Ovary (tissue), 7 donors: ENCODE measurements at regions not wholly inside any gene's neighbourhood (a gene's known extent, or its start where the extent isn't known, plus 50 kb on each side); places are given as distances from the start of the nearest gene placed in this dataset.

Source experiments
- DNase-seq, 5 donors: peaks; one replicate each; pipeline ENCODE4 v3.0.0-alpha.2; 2019 to 2020
- H3K27ac ChIP-seq, 2 donors: fragments of 200-600 bp; one replicate each; pipeline versions ENCODE4 v1.5.1 to v1.8.0; 2019 to 2022
- H3K27me3 ChIP-seq: fragments of 200-600 bp; one replicate; pipeline ENCODE4 v1.8.0; 2022
- H3K36me3 ChIP-seq: fragments of 200-600 bp; sonication (generic); one replicate; pipeline ENCODE4 v1.5.1; 2019
- H3K4me1 ChIP-seq: one replicate; pipeline ENCODE4 v1.8.1; 2013; ENCODE audit warnings: mild to moderate bottlenecking, moderate library complexity; ENCODE audit not compliant: insufficient read depth
- H3K4me3 ChIP-seq: fragments of 200-600 bp; sonication (generic); one replicate; pipeline ENCODE4 v1.5.1; 2017
- H3K9me3 ChIP-seq, 2 donors: fragments of 200-600 bp in 1 of 2; sonication (generic) in 1 of 2; one replicate each; pipeline versions ENCODE4 v1.5.1 to v1.8.1; 2013 to 2019; ENCODE audit warnings: mild to moderate bottlenecking in 1 of 2, moderate library complexity in 1 of 2
- CTCF ChIP-seq, 3 donors: fragments of 450-650 bp in 2 of 3; fragments of 200-600 bp in 1 of 3; IDR thresholded peaks; one replicate each; pipeline versions ENCODE4 v1.5.1 to v1.8.0; 2016 to 2022; ENCODE audit warnings: antibody characterized with exemption in 3 of 3, mild to moderate bottlenecking in 1 of 3
- EP300 ChIP-seq: sonication (generic); formaldehyde crosslinking; IDR thresholded peaks from one replicate; pipeline ENCODE4 v1.6.1; 2017; ENCODE audit warnings: antibody characterized with exemption
- POLR2A ChIP-seq: fragments of 450-650 bp; IDR thresholded peaks from one replicate; pipeline ENCODE4 v1.6.1; 2017; ENCODE audit warnings: antibody characterized with exemption, mild to moderate bottlenecking, moderate library complexity
- WGBS, 3 donors: extraction: QIAGEN DNeasy Blood & Tissue Kit in 1 of 3; methylation state at CpG; one replicate each; pipeline versions ENCODE4 v1.1.5 to v1.1.7; 2013 to 2017; 5-methylcytosine and 5-hydroxymethylcytosine counted together
- intact Hi-C, 4 donors: fragments of 100-400 bp; cut with DNase I; formaldehyde crosslinking; loops; one replicate each; pipeline versions ENCODE4 v1.11.0 to v1.15.1; 2022 to 2023
- donor health status: DM: no; HTN: no; CAD: no; lungs with moderate emphysema.
- donor health status: DM: no; HTN: no; CAD: no.
- donor health status: Bipolar disorder and iron deficiency.
- donor health status: DM: no; HTN: no; CAD: no.
- donor health status: DM: yes; HTN: yes; CAD: no.

GRCh38 chr3:70646635-70647034 is 334.2 kb upstream of the MDFIC2 start:
- H3K4me3 ChIP-seq: no peak overlapping the region
- no peaks in the 10 kb centered on the region for H3K36me3 ChIP-seq
- H3K27me3 ChIP-seq: no peaks in the 10 kb centered on the region
- no peaks in the 10 kb centered on the region for H3K4me1 ChIP-seq
- intact Hi-C loops: no loop called here
- TF ChIP-seq CTCF (IDR thresholded peaks at IDR 0.05) (no peak), POLR2A (no peak), EP300 (no peak)
- DNase-seq: no peak
- no peaks in the 10 kb centered on the region for H3K9me3 ChIP-seq
- no peak overlapping the region for H3K27ac ChIP-seq

DNA sequence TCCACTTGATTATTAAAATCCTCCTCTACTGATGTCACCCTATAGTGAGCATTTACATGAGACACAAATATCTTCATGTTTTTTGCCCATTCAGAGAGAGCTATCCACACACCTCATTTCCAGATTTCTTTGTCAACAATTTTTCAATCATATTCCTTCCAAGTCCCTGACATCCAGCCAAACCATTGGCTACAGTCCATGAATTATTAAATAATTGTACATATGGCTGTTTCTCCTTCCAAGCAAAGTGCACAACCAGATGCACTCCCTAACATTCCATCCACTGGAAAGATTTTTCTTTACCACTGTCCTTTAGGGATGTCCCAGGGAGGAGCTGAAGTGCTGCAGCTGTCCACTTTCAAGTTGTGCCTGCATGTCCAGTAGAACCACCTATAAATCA is 328.0 kb upstream of the MDFIC2 start:
- no peaks in the 10 kb centered on the region for H3K27me3 ChIP-seq
- no peak overlapping the region for H3K27ac ChIP-seq
- H3K4me3 ChIP-seq: no peak overlapping the region
- TF ChIP-seq EP300 (no peak), CTCF (IDR thresholded peaks at IDR 0.05) (no peak), POLR2A (no peak)
- DNase-seq: no peak
- H3K36me3 ChIP-seq: no peaks in the 10 kb centered on the region
- intact Hi-C loops: no loop called here
- no peaks in the 10 kb centered on the region for H3K9me3 ChIP-seq
- no peaks in the 10 kb centered on the region for H3K4me1 ChIP-seq

- TF ChIP-seq CTCF (IDR thresholded peaks at IDR 0.05): no peak
- TF ChIP-seq EP300: no peak
- TF ChIP-seq POLR2A: no peak
- DNase-seq: no peak
- H3K4me3 ChIP-seq: no peak overlapping the region
- intact Hi-C loops: no loop called here
- no peaks in the 10 kb centered on the region for H3K36me3 ChIP-seq
- 18 to 20% (median 20%) methylated on average over 2 of the region's 2 CpGs for WGBS, 3 donors
- no peak overlapping the region for H3K27ac ChIP-seq
- H3K9me3 ChIP-seq: no peaks in the 10 kb centered on the region
- no peaks in the 10 kb centered on the region for H3K4me1 ChIP-seq
- no peaks in the 10 kb centered on the region for H3K27me3 ChIP-seq
These were observed 322.9 kb upstream of the MDFIC2 start for GRCh38 chr3:70635301-70635700.

DNA sequence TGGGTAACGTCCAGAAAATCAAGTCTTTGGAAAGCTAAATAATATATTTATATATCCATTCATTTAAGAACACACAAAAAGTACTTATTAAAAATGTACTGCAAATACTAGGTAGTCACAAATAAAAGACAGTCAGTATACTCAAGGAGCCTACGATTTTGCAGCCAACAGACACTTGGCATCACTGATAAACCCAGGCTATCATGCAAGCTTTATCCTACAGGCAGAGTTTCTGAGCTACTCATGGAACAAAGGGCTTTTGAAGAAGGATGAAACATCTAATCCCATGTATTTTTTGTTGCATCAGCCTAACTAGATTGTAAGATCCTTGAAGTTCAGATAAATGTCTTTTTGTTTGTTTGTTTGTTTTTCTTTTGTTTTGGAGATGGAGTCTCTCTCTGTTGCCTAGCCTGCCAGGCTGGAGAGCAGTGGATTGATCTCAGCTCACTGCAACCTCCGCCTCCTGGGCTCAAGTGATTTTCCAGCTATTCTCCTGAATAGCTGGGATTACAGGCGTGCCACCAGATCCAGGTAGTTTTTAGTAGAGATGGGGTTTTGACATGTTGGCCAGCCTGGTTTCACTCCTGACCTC is 319.4 kb upstream of the MDFIC2 start:
- Histone ChIP-seq H3K4me1 (no peaks in the 10 kb centered on the region), H3K27ac (no peak overlapping the region), H3K27me3 (no peaks in the 10 kb centered on the region), H3K9me3 (no peaks in the 10 kb centered on the region), H3K4me3 (no peak overlapping the region), H3K36me3 (no peaks in the 10 kb centered on the region)
- no peak for DNase-seq
- 71 to 86% (median 85%) methylated on average over 4 of the region's 4 CpGs for WGBS, 3 donors
- intact Hi-C loops: no loop called here
- no peak for TF ChIP-seq CTCF (IDR thresholded peaks at IDR 0.05)
- no peak for TF ChIP-seq EP300
- TF ChIP-seq POLR2A: no peak

GRCh38 chr3:70621451-70621850 is 309.0 kb upstream of the MDFIC2 start:
- Histone ChIP-seq H3K27me3 (no peaks in the 10 kb centered on the region), H3K27ac (no peak overlapping the region), H3K36me3 (no peaks in the 10 kb centered on the region), H3K4me1 (no peaks in the 10 kb centered on the region), H3K9me3 (no peaks in the 10 kb centered on the region), H3K4me3 (no peak overlapping the region)
- intact Hi-C loops: no loop called here
- no peak for TF ChIP-seq POLR2A
- no peak for TF ChIP-seq CTCF (IDR thresholded peaks at IDR 0.05)
- TF ChIP-seq EP300: no peak
- DNase-seq: no peak
- WGBS, 3 donors: 88 to 93% (median 89%) methylated on average over 1 of the region's 1 CpG
